HG03520 (cell line): ENCODE measurements at regions not wholly inside any gene's neighbourhood (a gene's known extent, or its start where the extent isn't known, plus 50 kb on each side); places are given as distances from the start of the nearest gene placed in this dataset.
"Not testable (repeated sequence)": the region's sequence is repeated elsewhere in the genome, so short reads cannot be mapped to it uniquely, and the experiment has no call there.

Experiments
- ATAC-seq: cut with Tn5 transposase; IDR thresholded peaks from one replicate; pipeline ENCODE4 v1.9.1; 2021; ENCODE audit warnings: mild to moderate bottlenecking, moderate library complexity; ENCODE audit not compliant: unreplicated experiment

DNA sequence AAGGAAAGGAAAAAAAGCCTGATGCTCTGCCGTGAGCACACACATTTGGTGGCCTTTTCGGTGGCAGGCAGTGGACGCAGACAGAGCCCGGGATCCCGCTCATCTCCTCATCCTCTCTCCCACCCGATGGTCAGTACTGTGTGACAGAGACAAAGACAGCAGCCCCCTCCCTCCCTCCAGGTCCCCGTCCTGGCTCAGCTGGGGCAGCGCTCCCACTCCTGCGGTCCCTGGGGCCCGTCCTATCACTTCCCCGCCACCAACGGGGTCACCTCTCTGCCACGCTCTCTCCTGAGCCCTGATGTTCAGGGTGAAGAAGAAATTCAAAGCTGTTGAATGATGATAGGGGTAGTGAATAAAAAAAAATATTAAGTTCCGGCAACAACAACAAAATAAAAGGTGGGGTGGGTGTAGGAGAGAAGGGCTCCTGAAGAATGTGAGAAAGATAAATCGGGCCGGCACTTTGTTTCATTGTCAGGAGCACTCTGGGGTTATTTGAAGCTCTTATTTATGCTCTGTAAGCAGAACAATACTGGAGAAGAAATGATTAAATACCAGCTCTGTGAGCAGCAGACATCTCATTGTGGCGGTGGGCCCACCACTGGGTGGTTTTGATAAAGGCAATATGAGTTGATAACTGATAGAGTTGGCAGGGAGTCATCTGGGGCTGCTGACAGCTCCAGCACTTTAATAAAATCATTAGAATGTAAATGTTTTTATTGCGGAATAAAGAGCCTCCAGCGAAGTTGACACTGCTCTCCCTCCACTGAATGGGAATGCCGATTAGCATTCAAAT is 417.7 kb downstream of the IRX1 start:
- no peak for ATAC-seq

DNA sequence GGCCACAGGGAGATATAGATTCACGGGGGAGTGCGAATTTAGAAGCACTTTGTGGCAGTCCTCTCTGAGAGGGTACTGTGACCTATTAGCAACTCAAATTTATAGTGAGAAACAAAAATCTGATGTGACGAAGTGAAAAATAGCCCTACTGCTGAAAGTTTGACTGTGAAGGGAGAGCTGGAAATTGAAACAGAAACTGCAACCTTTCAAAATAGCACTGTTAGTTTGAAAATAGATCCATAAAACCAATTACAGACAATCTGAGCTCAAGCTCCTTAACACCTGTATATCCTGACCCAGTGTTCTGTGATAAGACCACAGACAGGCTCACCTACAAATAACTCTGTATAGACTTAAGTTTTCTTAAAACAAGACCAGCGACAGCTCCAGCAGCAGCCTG is 420.1 kb downstream of the IRX1 start:
- ATAC-seq, result no peak

DNA sequence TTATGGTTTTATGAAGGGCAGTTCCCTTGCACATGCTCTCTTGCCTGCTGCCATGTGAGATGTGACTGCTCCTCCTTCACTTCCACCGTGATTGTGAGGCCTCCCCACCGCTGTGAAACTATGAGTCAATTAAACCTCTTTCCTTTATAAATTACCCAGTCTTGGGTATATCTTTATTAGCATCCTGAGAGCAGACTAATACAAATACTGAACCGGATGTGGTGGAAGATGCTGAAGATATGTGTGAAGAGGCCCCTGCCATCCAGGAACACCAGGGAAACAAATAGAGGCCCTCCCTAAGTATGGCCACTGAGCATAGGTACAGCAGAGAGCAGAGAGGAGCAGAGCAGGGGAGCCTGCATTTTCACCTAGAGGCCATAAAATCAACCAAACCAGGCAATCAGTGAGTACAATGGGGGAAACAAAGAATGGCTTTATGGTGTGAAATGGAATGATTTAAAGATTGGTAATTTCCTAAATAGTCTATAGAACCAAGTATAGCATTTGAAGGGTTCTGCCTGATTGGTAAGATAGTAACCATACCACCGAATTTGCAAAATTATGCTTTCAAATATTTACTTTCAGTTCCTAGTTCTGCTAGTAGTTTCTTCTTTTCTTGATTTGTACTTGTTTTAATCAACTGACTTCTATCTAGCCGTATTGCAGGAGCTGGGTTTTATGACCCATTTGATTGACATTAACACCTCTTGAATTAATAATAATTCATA is 421.6 kb downstream of the IRX1 start:
- ATAC-seq, result no peak

DNA sequence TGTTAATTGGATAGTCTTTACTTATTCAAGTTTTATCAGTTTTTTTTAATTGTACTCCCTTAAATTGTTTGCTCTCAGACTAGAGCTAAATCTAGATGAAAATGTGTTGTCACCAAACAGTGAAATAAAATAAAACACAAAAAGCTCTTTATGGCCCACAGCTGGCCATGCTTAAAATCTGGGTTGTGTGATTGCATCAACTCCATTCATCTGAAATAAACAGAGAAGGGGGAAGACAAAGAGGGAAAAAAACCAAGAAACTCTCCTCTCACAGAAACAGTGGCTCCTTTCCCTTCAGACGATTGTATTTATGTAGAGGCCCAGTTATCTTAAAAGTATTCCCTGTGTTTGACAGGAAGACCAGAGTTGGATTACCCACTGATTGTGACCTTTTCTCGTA is 422.4 kb downstream of the IRX1 start:
- no peak for ATAC-seq

DNA sequence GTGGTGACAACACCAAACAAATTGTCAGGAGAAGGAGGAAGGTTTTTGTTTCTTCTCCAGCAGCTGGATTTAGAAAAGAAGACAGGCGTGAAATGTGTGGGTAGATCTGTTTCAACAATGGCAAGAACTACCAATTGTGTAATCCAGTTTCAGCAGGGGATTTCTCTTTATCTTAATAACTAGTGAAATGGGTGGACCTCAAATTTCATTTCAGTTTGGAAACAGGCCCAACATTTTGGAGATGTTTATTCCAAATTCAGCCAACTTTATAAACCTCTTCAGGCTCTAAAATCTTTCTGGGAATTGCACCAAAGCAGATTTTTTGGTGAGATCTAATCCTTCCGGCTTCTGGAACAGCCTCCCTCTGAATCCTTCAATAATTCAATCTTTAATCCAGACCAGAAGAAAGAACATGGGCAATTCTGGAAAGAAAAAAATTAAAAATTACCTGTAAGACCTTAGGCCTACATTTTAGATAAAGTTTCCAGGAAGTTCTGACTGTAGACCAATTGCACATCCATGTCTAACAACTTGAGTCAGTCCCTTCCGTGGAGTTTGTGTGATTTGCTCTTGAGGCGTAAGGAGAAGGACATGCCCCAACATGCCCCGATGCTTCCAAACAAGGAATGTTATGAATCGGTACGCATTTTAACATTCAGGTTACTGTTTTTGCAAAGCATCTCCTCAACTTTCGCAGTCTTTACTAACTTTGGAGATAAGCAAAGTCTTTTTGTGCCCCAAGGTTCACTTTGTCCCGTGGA is 423.6 kb downstream of the IRX1 start:
- ATAC-seq, result no peak

DNA sequence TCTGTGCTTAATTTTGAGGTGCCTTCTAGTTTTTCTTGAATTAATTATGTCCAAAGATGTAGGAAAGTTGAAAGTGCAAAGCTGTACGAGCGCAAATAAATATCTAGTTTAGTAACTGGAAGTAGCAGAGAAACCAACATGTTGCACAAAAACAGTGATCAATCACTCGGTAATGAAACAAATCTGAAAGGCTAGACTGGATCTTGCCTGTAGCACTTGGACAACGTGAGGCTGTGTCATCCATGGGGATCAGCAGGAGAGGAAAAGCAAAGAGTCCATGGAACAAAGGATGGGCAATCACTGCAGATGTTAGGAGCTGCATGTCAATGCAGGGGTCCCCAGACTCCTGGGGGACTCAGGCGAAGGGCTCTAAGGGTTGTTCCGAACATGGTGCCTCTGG is 424.2 kb downstream of the IRX1 start:
- ATAC-seq, result no peak

DNA sequence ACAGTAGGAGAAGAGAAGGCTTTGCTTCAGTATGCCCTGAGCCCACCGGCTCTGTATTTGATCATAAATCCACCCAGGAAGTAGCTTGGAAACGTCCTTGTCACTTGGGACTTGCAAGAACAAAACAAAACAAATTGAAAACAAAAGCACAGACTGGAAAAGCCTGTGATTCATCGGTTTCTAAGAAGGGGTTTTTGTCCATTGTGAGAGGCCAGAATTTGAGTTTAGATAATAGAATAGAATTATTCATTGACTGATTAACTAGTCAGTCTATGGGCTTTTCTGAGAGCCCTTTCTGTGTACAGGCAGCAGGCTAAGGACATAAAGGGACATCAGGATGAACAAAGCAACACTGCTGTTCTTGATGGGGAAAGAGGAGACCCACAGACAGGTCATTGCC is 424.8 kb downstream of the IRX1 start:
- no peak for ATAC-seq

DNA sequence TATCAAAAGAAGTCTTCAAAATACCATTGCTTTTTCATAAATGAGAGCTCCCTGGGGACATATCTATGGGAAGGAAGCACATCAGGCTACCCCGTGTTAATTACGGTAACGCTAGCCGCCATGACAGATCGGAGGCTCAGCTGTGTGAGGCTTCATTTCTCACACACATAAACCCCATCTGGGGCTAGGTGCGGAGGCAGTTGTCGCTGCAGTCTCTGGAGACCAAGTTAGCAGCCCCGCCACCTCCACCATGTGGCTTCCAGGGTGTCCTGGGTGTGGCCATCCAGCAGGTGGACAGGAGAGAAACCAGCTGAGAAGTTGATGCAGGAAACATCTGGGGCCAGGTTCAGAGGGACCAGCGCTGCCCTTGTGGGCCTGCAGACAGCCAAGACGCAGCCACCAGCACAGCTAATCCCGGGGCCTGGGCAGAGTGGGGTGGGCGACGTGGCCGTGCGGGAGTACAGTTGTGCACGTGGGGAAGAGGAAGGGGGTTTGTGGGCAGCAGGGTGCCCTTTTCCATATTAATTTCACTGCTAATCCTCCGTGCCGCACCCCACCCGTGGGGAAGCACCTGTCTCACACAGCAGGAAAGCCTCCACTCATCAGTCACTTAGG is 426.5 kb downstream of the IRX1 start:
- ATAC-seq, result no peak

DNA sequence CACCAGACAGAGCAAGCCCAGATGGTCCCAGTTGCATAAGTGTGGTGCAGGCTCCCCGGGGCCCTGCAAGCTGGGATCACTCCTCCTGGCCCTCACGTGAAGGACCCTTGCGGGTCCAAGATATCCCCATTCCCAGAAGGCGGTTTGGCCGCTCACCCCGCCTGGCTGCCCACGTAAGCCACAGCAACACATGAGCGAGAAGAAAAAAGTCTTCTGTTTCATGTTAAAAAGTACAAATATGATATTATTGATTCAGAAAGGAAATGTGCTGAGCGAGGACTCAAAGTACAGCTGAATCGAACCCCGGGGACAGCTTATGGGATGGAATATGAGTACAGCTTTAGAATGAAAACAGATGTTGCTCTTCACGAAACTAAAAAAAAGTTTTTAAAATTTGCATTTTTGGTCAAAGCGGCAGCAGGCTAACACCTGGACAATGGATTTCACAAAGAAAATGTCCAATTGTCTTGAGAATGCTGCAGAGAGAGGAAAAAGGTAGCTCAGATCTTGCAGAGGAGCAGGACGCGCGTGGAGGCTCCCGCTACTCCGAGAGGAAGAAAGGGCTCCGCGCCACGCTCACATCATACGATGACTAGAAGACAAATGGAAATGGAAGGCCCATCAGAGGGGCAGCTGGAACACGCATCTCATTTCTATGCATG is 427.6 kb downstream of the IRX1 start:
- no peak for ATAC-seq

DNA sequence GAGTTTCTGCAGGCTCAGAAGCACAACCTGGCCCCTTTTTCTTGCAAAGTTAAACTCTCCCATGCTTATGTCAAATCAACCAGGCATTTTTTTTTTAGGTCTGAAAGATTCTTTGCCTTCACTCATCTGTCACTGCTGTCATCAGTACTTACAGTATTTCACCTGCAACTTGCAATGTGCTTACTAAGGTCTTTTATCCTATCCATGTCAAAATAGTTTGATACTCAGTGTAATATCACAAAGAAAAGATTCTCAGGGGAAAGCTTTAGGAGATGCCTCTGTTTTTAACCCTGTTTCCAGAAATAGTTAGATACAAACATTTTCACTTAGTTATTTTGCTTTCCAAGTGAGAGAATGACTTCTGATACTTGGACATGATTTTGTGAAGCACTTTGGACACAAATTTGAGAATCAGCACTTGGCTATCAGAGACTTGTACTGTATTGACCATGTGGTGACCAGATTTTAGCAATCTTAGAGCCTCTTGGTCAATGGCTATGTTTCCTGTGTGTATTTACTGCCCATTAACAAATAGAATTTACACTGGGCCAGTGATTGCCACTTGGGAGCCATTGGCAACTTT is 428.2 kb downstream of the IRX1 start:
- ATAC-seq, result no peak

DNA sequence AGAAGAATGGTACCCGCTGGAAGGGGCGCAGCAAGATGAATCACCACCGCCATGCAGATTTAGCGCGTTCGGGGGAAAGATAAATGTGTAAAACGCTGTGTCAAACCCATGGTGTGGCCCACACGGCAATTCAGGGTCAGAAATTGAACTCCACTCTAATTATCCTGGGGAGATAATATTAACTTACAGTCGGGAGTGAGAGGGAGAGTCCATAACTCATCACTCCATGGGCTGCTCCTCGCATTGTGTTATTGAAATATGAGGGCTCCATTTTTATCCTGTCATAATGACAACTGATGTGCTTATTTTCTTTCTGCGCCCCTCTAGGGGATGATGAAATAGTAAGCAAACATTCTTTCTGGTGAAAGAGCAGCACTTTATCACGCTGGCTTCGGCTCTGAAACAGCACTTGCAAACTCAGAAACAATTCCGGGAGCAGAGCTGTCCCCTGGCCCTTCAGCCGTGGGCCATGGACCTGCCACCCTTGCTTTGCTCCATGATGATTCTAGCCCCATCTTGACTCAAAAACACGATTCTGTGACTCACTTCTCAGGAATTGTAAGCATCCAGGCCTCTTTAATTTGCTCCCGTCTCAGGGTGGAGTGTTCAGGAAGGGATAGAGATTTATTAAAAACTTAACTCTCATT is 431.6 kb downstream of the IRX1 start:
- no peak for ATAC-seq

DNA sequence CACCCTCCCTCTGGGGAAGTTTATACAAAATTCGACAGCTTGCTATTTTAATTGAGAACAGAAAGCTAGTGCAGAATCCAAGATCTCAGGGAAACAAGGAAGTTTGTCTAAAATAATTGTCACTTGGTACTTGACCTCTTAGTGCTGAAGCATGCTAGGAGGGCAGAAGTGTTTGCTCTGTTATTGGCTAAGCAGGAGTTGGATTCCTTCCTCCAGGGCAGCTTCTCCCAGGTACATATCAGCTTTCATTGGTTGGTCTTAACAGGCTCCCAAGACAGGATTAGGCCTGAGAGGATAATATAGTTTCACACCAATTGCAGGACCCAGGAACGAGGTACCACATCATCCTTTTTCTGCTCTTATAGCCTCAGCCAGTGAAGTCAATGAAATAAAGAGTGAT is 432.8 kb downstream of the IRX1 start:
- ATAC-seq, result no peak

DNA sequence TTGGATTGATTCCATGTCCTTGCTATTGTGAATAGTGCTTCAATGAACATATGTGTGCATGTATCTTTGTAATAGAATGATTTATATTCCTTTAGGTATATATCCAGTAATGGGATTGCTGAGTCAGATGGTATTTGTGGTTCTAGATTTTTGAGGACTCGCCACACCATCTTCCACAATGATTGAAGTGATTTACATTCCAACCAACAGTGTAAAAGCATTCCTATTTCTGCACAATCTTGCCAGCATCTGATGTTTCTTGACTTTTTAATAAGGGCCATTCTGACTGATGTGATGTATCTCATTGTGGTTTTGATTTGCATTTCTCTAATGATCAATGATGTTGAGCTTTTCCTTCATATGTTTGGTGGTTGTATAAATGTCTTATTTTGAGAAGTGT is 437.9 kb downstream of the IRX1 start:
- not testable (repeated sequence) for ATAC-seq

DNA sequence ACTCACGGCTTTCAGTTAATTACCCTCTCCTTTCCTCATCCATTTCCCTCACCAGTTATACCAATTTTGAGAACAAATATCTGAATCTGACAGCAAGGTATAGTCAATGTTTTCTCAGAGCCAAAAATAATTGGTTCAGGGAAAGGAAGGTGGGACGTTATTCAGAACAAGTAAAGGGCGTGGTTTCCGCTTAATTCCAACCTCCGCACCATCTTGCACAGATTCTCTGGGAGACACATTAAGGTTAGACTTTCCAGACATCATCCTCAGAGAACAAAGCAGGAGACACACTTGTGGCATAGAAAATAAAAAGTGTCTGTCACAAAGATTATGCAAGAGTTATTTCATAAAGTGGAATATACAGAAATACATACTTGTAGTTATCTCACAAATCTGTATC is 441.2 kb downstream of the IRX1 start:
- ATAC-seq, result no peak

DNA sequence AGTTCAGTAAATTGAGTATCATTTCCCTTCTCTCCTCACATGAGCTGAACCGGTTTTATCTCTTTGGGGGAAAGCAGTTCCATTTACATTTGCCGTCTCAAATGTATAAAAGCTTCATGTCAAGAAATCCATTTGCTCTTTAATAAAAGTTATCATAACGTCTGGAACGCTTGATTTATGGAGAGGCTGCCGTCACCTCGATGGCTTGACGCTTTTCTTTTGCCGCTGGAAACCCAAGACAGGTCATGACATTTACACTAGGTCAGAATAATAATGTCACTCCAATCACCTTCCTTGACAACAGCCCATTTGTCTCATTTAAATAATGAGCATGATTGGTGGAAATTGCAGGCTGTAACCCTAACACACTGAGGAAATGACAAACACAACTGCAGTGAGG is 443.4 kb downstream of the IRX1 start:
- ATAC-seq, result no peak

DNA sequence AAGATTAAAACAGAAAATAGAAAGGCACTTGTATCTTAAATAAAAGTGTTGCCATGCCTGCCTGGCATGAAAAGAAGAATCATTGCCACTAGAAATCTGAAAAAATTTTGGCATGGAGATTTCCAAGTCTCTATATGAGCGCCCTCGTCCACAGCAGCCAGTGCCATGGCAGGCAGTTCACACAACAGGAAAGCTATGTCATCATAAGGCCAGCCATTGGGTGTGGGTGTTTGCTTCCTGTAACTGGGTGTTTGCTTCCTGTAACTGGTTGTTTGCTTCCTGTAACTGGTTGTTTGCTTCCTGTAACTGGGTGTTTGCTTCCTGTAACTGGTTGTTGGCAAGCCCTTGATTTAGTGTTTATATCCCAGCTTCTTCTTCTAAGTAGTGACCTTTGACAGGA is 446.7 kb downstream of the IRX1 start:
- ATAC-seq, result no peak

DNA sequence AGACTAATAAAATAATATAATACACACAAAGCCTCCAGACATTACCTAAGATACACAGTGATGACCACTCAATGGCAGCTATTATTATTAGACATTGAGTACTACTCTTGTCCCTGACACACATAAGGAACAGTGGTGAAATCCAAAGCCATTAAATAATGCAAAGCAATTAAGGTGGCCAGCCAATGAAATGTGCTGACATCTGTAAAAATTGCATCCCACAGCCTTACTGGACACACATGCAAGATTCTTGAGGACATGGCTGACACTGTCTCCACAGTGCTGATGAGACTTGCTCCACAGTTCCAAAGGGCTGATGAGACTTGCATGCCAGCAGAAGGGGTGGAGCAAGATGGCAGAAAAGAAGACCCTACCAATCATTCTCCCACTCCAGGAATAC is 447.5 kb downstream of the IRX1 start:
- no peak for ATAC-seq

DNA sequence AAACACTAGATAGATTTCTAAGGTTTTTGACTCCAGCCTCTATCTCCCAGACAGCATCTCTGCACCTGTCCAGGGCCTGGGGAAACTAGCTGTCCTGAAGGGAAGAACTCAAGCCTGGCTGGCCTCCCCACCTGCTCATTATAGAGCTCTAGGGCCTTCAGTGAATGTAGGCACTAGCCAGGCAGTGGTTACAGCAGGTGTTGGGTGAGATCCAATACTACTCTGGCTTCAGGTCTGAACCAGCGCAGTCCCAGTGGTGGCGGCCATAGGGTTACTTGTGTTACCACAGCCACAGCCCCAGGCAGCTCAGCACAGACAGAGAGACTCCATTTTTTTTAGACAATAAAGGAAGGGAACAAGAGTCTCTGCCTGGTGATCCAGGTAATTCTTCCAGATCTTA is 449.2 kb downstream of the IRX1 start:
- ATAC-seq, result no peak

DNA sequence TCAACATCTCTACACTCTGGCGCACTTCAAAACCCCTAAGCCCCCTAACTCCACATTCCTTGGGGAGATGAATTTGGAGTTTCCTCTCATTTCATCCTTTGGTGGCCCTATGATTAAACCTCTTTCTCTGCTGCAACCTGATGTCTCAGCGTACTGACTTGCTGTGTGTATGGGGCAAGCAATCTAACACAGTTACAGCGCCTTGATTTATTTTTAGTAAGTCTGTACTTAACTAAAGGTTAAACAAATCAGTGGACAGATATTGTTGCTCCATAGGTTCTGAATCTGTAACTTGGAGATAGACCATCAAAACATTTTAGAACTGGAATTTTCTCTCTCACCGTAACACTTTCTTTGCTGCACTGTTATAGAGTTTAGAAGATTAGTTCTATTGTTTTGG is 452.8 kb downstream of the IRX1 start:
- ATAC-seq, result no peak

DNA sequence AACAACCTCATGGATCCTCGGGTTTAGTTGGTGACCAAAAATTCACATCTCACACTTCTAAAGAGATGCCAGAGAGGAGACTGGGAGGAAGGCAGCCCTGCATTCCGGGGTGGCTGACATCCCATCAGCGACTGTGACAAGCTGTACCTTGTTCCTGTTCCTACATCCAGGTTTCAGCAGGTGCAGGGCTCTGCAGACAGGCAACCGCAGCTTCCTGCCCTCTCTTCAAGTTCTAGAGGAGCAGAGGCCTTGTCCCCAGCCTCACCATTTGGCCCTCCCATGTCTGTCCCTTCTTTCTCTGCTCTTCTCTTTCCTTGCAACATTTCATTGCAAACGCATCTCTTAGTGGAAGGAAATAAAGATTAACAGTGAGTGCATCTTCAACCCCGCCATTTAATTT is 454.6 kb downstream of the IRX1 start:
- no peak for ATAC-seq
